HTR-8/SVneo (cell line): ENCODE measurements at regions not wholly inside any gene's neighbourhood (a gene's known extent, or its start where the extent isn't known, plus 50 kb on each side); places are given as distances from the start of the nearest gene placed in this dataset.
"Not testable (repeated sequence)": the region's sequence is repeated elsewhere in the genome, so short reads cannot be mapped to it uniquely, and the experiment has no call there.

ENCODE experiments used
- DNase-seq: peaks from one replicate; pipeline ENCODE4 v3.0.0; 2011; ENCODE audit warnings: low spot score, mixed read lengths; ENCODE audit not compliant: insufficient read length
- FAIRE-seq: peaks from 2 replicates; lab custom pipeline; 2011; peaks lifted over from hg19 to GRCh38; lab: Jason Lieb, UNC

DNA sequence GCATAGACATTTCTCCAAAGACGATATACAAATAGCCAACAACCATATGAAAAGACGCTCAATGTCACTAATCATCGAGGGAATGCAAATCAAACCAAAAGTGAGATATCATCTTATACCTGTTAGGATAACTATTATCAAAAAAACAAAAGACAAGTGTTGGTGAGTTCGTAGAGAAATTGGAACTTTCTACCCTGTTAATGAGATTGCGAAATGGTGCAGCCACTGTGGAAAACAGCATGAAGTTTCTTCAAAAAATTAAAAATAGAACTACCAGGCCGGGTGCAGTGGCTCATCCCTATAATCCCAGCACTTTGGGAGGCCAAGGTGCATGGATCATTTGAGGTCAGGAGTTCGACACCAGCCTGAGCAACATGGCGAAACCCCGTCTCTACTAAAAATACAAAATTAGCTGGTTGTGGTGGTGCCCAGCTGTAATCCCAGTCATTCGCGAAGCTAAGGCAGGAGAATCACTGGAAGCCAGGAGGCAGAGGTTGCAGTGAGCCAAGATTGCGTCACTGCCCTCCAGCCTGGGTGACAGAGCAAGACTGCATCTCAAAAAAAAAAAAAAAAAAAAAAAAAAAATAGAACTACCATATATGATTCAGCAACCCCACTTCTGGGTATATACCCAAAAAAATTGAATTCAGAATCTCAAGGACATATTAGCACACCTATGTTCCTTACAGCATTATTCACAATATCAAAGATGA lies 170.0 kb upstream of the ZNF184 start:
- DNase-seq, result no peak
- FAIRE-seq, result no peak

GRCh38 chr6:27635886-27636285 lies 163.0 kb upstream of the ZNF184 start:
- not testable (repeated sequence) for DNase-seq, FAIRE-seq

GRCh38 chr6:27633221-27633688 lies 160.3 kb upstream of the ZNF184 start:
- not testable (repeated sequence) for FAIRE-seq, DNase-seq

- FAIRE-seq, result no peak
- DNase-seq, result no peak
Measured at GRCh38 chr6:27631609-27631916, 158.7 kb upstream of the ZNF184 start.

DNA sequence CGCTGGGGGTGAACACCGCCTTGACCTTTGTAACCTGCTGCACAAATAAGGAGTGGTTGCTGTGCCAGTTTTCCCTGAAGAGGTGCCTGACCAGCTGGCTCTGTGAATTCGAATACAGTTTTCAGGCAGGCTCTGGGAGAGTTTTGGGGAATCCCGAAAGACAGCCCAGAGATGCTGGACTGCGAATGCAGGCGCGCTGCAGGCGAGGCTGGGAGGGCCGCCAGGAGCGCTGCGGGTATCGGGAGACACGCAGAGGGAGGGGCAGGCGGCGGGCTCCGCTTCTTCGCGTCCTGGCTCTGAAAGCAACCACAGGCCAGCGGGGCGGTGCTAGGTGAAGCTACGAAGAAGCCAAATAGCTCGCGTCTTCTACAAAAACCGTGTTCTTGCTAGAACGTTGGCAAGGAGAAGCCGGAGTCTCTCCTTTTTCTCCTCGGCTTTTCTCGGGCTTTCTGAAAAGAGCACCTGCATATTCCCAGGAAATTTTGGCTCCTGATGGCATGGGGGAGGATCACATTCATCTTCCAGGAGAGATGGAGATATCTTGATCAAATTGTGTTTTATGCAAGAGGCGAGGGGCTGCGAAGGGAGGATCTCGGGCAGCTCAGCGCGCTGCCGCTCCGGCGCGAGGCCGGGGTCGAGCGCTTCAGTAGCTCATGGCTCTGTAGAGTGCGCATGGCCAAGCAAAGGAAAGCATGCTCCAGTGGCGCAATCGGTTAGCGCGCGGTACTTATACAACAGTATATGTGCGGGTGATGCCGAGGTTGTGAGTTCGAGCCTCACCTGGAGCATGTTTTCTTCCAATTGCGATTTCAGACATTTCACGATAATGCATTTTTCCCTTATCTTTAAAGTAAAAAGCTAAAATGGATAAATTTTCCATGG lies 158.1 kb upstream of the ZNF184 start:
- DNase-seq (no peak), FAIRE-seq (no peak)

GRCh38 chr6:27624694-27625262 lies 151.9 kb upstream of the ZNF184 start:
- no peak for FAIRE-seq

DNA sequence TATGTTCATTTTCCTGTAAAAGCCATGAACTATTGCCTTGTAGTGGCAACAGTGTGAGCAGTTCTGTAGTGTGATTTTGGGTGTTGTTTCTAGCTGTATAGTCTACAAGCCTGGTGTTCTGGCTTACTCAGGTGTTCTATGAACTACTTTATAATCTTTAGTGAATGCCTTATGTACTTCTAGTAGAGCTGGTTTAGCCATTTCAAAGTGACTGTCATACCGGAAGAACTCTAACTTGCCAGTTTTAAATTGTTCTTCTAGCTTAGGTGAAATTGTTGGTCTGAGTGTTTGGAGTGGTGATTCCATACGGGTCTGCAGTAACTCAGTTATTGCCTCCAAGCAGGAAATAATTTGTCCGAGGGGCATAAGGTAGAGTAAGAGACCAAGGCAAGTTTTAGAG lies 150.2 kb upstream of the ZNF184 start:
- DNase-seq (no peak), FAIRE-seq (no peak)

More at GRCh38 chr6:27624694-27625262, 151.9 kb upstream of the ZNF184 start:
- no peak for DNase-seq

GRCh38 chr6:27619436-27619835 lies 146.5 kb upstream of the ZNF184 start:
- no peak for FAIRE-seq

DNA sequence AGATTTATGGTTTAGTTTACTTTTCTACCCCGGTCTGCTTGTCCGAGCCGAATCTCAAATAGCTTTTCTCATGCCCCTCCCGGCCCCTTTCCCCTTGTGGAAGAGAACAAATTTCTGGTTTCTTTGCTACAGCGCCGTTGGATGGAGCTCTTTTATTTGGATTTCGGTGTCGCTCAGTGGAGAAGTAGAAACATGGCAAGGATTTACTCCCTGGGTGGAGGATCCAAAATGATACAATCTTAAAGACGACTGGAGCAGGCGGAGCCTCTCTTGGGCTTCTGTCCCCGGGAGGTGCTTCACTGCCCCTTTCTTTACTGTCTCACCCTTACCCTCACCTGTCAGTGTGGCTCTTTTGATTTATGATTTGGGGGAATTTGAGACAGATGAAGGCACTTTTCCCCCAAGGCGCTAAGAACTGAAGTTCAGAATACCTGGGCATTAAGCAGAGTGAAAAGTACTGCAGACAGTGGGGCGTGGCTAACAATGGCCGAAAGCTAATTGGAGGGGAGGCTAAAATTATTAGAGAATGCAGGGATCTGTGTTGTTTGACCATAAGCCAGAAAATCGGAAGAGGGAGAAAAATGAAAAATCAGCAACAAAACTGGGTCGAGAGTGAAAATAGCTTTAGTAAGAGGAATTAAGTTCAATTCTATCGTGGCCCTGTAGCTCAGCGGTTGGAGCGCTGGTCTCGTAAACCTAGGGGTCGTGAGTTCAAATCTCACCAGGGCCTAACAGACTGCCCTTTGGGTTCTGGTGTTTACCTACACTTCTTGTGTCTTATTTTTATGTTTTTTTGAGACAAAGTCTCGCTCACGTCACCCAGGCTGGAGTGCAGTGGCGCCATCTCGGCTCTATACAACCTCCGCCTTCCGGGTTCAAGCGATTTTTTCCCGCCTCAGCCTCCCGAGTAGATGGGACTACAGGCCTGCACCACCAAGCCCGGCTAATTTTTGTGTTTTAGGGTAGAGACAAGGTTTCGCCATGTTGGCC lies 145.1 kb upstream of the ZNF184 start:
- DNase-seq (no peak), FAIRE-seq (no peak)

More at GRCh38 chr6:27619436-27619835, 146.5 kb upstream of the ZNF184 start:
- no peak for DNase-seq

GRCh38 chr6:27617046-27617687 lies 144.3 kb upstream of the ZNF184 start:
- DNase-seq, result no peak

GRCh38 chr6:27616328-27617045 lies 143.6 kb upstream of the ZNF184 start:
- DNase-seq, result no peak
- no peak for FAIRE-seq

More at GRCh38 chr6:27617046-27617687, 144.3 kb upstream of the ZNF184 start:
- FAIRE-seq, result peak; percentile 13

GRCh38 chr6:27611451-27611850 lies 138.5 kb upstream of the ZNF184 start:
- DNase-seq, result no peak
- no peak for FAIRE-seq

DNA sequence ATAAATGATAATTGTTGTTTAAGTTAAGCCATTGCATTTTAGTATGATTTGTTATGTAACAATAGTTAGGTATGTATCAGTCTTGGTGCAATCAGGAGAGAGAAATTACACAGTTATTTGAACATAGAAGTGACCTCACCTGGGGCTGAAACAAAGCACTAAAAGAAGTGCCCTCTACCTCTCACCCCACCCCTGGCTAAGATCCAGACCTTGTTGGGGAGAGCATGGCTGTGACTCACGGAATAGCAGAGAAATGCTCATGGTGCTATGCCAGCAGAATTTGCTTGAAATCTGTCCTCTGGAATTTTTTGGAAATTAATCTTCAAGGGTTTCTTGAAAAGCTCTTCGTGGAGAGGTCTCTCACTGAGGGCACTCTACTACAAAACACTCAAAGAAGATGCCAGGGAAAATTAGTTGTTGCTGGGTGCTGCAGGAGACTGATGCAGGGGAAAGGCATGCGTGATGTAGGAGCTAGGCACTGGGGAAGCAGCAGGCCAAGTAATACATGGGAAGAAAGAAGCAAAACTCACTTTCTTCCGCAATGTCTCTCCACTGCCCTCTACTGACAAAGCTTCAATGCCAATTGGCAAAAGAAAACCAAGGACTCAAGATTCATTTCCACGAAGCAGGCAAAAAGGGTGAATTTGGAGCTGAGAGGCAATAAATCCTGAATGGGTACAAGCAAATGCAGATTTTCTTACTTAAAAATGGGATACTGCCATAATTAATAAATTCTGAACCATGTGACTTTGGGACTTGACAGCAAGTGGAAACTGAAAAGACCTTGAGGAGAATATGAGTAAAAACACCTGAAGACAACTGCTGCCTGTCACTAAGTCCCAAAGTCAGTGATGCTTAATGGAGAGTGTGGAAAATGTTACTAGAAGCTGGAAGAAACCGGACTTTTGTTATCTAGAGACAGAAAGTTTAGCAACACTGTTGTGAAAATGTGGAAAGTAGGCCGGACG lies 136.3 kb upstream of the ZNF184 start:
- FAIRE-seq (peak; percentile 74), DNase-seq (no peak)

GRCh38 chr6:27605401-27606342 lies 132.8 kb upstream of the ZNF184 start:
- DNase-seq, result peak; percentile 77

GRCh38 chr6:27604986-27605385 lies 132.1 kb upstream of the ZNF184 start:
- FAIRE-seq (no peak), DNase-seq (no peak)

More at GRCh38 chr6:27605401-27606342, 132.8 kb upstream of the ZNF184 start:
- peak; percentile 4 for FAIRE-seq

DNA sequence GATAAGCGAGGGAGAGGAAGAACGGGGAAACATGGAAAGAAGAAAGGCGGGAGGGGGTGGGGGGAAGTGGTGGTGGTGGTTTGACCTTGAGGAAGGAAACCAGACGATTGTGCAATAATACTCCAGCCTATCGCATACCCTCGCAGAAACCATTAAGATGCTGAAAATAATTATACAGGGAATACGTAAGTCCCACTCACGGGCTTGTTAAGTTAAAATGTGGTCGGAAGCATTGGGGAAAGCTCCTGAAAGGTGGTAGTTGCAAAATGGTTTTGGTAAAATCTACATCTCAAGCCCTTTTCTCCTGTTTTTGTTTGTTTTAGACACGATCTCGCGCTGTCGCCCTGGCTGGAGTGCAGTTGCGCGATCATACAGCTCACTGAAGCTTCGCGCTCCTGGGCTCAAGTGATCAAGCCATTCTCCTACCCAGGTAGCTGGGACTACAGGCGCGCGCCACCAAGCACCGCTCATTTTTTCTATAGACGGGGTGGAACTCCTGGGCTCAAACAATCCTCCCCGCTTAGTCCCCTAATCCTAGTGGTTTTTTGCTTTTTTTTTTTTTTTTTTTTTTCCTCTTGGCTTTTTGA lies 128.9 kb upstream of the ZNF184 start:
- peak; percentile 83 for FAIRE-seq
- DNase-seq, result no peak
